ENCODE measurements at regions not wholly inside any gene's neighbourhood (a gene's known extent, or its start where the extent isn't known, plus 50 kb on each side); places are given as distances from the start of the nearest gene placed in this dataset.

DNA sequence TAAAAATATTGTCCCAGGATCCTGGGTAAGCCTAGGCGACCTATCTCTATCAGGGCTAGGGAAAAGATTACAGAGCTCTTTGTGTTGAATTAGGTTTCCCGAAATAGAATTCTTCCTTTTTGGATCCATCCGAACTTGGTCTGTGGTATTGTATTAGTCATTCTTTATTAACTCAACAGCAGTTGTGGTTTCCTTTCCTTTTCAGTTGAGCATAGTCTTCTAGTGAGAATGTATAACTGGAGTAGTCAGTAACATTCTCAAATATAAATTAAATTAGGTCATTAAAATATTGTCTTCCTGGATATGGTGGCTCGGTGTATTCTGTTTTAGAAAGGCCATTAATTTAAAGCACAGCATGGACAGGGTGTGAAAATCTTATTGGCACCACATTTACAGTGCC, 520.4 kb downstream of the NLGN4X start:
- TF ChIP-seq POLR2A (IDR thresholded peaks at IDR 0.05) (no peak), POLR2AphosphoS5 (IDR thresholded peaks at IDR 0.05) (no peak)
- TF ChIP-seq, protein P1, sequence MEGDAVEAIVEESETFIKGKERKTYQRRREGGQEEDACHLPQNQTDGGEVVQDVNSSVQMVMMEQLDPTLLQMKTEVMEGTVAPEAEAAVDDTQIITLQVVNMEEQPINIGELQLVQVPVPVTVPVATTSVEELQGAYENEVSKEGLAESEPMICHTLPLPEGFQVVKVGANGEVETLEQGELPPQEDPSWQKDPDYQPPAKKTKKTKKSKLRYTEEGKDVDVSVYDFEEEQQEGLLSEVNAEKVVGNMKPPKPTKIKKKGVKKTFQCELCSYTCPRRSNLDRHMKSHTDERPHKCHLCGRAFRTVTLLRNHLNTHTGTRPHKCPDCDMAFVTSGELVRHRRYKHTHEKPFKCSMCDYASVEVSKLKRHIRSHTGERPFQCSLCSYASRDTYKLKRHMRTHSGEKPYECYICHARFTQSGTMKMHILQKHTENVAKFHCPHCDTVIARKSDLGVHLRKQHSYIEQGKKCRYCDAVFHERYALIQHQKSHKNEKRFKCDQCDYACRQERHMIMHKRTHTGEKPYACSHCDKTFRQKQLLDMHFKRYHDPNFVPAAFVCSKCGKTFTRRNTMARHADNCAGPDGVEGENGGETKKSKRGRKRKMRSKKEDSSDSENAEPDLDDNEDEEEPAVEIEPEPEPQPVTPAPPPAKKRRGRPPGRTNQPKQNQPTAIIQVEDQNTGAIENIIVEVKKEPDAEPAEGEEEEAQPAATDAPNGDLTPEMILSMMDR (IDR thresholded peaks at IDR 0.05), result no peak
